Suprapubic skin (tissue), 4 donors: ENCODE measurements at regions not wholly inside any gene's neighbourhood (a gene's known extent, or its start where the extent isn't known, plus 50 kb on each side); places are given as distances from the start of the nearest gene placed in this dataset.

Experiments
- DNase-seq, 2 donors: peaks; one replicate each; pipeline ENCODE4 v3.0.0-alpha.2; 2019; ENCODE audit warnings: low spot score in 2 of 2
- H3K27ac ChIP-seq: fragments of 200-600 bp; sonication (generic); one replicate; pipeline ENCODE4 v1.5.1; 2019
- H3K27me3 ChIP-seq: fragments of 200-600 bp; sonication (generic); one replicate; pipeline ENCODE4 v1.5.1; 2019
- H3K36me3 ChIP-seq: fragments of 200-600 bp; sonication (generic); one replicate; pipeline ENCODE4 v1.5.1; 2019
- H3K4me1 ChIP-seq: fragments of 200-600 bp; sonication (generic); one replicate; pipeline ENCODE4 v1.5.1; 2019
- H3K4me3 ChIP-seq: fragments of 200-600 bp; sonication (generic); one replicate; pipeline ENCODE4 v1.5.1; 2019; ENCODE audit warnings: mild to moderate bottlenecking
- H3K9me3 ChIP-seq: fragments of 200-600 bp; sonication (generic); one replicate; pipeline ENCODE4 v1.5.1; 2019
- EP300 ChIP-seq: sonication (generic); formaldehyde crosslinking; IDR thresholded peaks from one replicate; pipeline ENCODE4 v1.6.1; 2017; ENCODE audit warnings: antibody characterized with exemption
- POLR2A ChIP-seq, 2 donors: fragments of 450-650 bp; IDR thresholded peaks; one replicate each; pipeline ENCODE4 v1.6.1; 2017; ENCODE audit warnings: antibody characterized with exemption in 2 of 2, mild to moderate bottlenecking in 2 of 2, moderate library complexity in 2 of 2
- POLR2AphosphoS5 ChIP-seq, 3 donors: sonication (generic); formaldehyde crosslinking; IDR thresholded peaks; one replicate each; pipeline ENCODE4 v1.6.1; 2017; ENCODE audit warnings: antibody characterized with exemption in 3 of 3
- WGBS: methylation state at CpG from one replicate; pipeline ENCODE4 v1.1.5; 2018; 5-methylcytosine and 5-hydroxymethylcytosine counted together
- TF ChIP-seq, protein P1 (sequence below), 2 donors: fragments of 200-600 bp in 1 of 2; fragments of 450-650 bp in 1 of 2; sonication (generic) in 1 of 2; IDR thresholded peaks; one replicate each; pipeline ENCODE4 v1.5.1; 2016 to 2019; ENCODE audit warnings: antibody characterized with exemption in 2 of 2, mild to moderate bottlenecking in 1 of 2, moderate library complexity in 1 of 2

DNA sequence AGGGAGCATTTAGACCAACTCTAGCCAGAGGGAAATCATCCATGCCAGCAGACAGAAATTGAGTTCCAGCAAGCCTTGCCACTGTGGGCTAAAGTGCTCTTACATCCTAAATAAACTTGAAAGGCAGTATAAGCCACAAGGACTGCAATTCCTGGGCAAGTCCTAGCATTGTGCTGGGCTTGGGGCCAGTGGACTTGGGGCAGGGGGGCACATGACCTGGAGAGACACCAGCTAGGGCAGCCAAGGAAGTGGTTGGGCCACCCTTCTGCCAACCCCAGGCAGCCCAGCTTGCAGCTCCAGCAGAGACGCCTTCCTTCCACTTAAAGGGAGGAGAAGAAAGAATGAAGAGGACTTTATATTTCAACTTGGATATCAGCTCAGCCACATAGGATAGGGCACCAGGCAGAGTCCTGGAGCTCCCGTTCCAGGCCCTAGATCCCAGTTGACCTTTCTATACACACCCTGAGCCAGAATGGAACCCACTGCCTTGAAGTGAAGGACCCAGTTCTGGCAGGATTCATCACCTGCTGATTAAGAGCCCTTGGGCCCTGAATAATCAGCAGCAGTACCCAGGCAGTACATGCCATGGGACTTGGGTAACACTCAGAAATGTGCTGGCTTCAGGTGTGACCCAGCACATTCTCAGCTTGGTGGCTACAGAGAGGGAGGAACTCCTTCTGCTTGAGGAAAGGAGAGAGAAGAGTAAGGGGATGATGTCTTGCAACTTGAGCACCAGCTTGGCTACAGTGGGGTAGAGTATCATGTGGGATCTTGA is 153.0 kb downstream of the GNAI1 start:
- Histone ChIP-seq H3K27me3 (no peaks in the 10 kb centered on the region), H3K4me3 (no peak overlapping the region), H3K27ac (no peak overlapping the region), H3K9me3 (no peaks in the 10 kb centered on the region), H3K36me3 (no peaks in the 10 kb centered on the region), H3K4me1 (no peaks in the 10 kb centered on the region)
- TF ChIP-seq, protein P1, sequence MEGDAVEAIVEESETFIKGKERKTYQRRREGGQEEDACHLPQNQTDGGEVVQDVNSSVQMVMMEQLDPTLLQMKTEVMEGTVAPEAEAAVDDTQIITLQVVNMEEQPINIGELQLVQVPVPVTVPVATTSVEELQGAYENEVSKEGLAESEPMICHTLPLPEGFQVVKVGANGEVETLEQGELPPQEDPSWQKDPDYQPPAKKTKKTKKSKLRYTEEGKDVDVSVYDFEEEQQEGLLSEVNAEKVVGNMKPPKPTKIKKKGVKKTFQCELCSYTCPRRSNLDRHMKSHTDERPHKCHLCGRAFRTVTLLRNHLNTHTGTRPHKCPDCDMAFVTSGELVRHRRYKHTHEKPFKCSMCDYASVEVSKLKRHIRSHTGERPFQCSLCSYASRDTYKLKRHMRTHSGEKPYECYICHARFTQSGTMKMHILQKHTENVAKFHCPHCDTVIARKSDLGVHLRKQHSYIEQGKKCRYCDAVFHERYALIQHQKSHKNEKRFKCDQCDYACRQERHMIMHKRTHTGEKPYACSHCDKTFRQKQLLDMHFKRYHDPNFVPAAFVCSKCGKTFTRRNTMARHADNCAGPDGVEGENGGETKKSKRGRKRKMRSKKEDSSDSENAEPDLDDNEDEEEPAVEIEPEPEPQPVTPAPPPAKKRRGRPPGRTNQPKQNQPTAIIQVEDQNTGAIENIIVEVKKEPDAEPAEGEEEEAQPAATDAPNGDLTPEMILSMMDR (IDR thresholded peaks at IDR 0.05), result no peak
- TF ChIP-seq POLR2A (IDR thresholded peaks at IDR 0.05) (no peak), POLR2AphosphoS5 (IDR thresholded peaks at IDR 0.05) (no peak), EP300 (no peak)
- 90% methylated on average over 2 of the region's 2 CpGs for WGBS
- DNase-seq, result no peak

DNA sequence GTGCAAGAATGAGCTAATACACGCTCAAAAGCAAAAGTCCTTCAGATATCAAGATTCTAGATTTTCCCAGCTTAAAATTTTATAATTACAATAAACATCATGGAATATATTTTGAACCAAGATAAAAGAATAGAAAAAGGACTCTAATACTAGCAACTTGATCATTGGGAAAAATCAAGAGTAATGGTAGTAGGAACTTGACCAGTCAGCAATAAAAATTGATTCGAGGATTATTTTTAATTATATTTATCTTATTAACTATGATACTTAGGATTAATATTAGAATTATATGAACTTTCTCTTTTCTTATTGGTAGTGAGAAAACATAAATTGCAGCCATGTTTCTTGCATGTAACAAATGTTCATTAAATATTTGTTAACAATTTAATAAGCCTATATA is 152.0 kb downstream of the GNAI1 start:
- H3K27ac ChIP-seq, result no peak overlapping the region
- no peaks in the 10 kb centered on the region for H3K4me1 ChIP-seq
- TF ChIP-seq, protein P1 (IDR thresholded peaks at IDR 0.05), result no peak
- TF ChIP-seq POLR2AphosphoS5 (IDR thresholded peaks at IDR 0.05), result no peak
- no peak for TF ChIP-seq POLR2A (IDR thresholded peaks at IDR 0.05)
- no peak for TF ChIP-seq EP300
- no peak for DNase-seq
- WGBS, result 99% methylated on average over 2 of the region's 2 CpGs
- no peaks in the 10 kb centered on the region for H3K27me3 ChIP-seq
- no peak overlapping the region for H3K4me3 ChIP-seq
- H3K9me3 ChIP-seq, result no peaks in the 10 kb centered on the region
- H3K36me3 ChIP-seq, result no peaks in the 10 kb centered on the region

DNA sequence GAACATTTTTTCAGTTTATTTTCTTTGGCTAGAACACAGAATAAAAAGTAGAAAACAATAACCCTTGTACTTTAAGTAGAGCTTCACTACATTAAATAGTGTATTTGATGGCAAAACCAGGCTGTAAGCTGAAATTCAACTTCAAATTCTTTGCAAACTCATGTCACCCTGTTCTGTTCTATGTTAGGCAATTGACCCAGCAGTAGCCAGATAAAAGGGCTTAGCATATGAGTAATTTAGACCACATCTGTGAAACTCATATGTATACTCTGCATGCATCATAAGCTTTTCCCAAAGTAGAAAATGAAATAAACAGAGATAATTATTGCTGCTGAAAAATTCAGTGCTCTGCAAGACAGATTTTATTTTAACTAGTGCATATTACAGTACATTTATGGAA is 150.2 kb downstream of the GNAI1 start:
- TF ChIP-seq EP300 (no peak), POLR2A (IDR thresholded peaks at IDR 0.05) (no peak), POLR2AphosphoS5 (IDR thresholded peaks at IDR 0.05) (no peak)
- TF ChIP-seq, protein P1 (IDR thresholded peaks at IDR 0.05), result no peak
- Histone ChIP-seq H3K27me3 (no peaks in the 10 kb centered on the region), H3K4me1 (no peaks in the 10 kb centered on the region), H3K9me3 (no peaks in the 10 kb centered on the region), H3K4me3 (no peak overlapping the region), H3K36me3 (no peaks in the 10 kb centered on the region), H3K27ac (no peak overlapping the region)
- DNase-seq, result no peak

DNA sequence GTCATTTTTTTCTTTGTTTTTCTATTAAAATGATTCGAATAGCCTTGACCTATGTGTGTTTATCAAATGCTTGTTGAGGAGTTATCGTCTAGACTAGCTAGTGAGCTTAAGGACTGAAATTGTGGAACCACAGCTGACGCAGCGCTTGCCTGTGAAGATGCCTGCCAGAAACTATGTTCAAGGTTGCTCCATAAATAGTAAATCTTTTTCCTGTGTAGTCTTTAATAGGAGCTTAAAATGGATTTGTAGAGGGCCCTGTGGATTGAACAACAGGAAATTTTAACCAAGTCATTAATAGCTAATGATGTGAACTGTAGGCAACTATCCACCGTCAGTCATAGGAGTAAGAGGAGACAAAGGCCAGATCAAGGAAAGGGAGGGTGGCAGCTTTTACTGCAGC is 145.1 kb downstream of the GNAI1 start:
- Histone ChIP-seq H3K4me3 (no peak overlapping the region), H3K27ac (no peak overlapping the region), H3K36me3 (no peaks in the 10 kb centered on the region), H3K9me3 (no peaks in the 10 kb centered on the region), H3K4me1 (peaks cover 22% of the 10 kb centered on the region), H3K27me3 (no peaks in the 10 kb centered on the region)
- WGBS, result 78% methylated on average over 5 of the region's 5 CpGs
- no peak for TF ChIP-seq POLR2AphosphoS5 (IDR thresholded peaks at IDR 0.05)
- TF ChIP-seq, protein P1 (IDR thresholded peaks at IDR 0.05), result no peak
- TF ChIP-seq POLR2A (IDR thresholded peaks at IDR 0.05), result no peak
- no peak for TF ChIP-seq EP300
- no peak for DNase-seq

DNA sequence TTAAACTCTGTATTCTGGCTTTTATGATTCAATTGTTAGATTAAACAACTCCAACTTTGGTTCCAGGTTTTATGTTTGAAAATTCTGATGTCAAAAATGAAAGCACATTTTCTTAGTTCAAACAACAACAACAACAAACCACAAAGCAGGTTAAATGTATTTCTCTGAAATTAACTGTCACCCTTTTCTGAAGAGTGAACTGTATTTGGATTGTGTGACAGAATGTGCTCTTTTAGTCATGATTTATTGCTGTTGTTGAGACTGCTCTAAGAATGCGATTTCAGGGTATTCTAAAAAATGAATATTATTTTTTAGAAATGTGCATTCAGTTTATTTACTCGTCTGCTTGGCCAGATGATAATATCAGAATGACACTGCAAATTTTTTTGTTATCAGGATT is 144.1 kb downstream of the GNAI1 start:
- H3K27ac ChIP-seq, result no peak overlapping the region
- H3K27me3 ChIP-seq, result no peaks in the 10 kb centered on the region
- 37% methylated on average over 2 of the region's 2 CpGs for WGBS
- H3K36me3 ChIP-seq, result no peaks in the 10 kb centered on the region
- no peaks in the 10 kb centered on the region for H3K9me3 ChIP-seq
- no peak for DNase-seq
- TF ChIP-seq POLR2A (IDR thresholded peaks at IDR 0.05) (no peak), EP300 (no peak)
- TF ChIP-seq, protein P1 (IDR thresholded peaks at IDR 0.05), result no peak
- H3K4me1 ChIP-seq, result peaks cover 22% of the 10 kb centered on the region
- H3K4me3 ChIP-seq, result no peak overlapping the region
